HG03565 (cell line): ENCODE measurements at regions not wholly inside any gene's neighbourhood (a gene's known extent, or its start where the extent isn't known, plus 50 kb on each side); places are given as distances from the start of the nearest gene placed in this dataset.

Experiments
- ATAC-seq: cut with Tn5 transposase; IDR thresholded peaks from one replicate; pipeline ENCODE4 v1.9.1; 2021; ENCODE audit warnings: mild to moderate bottlenecking, moderate library complexity; ENCODE audit not compliant: unreplicated experiment

DNA sequence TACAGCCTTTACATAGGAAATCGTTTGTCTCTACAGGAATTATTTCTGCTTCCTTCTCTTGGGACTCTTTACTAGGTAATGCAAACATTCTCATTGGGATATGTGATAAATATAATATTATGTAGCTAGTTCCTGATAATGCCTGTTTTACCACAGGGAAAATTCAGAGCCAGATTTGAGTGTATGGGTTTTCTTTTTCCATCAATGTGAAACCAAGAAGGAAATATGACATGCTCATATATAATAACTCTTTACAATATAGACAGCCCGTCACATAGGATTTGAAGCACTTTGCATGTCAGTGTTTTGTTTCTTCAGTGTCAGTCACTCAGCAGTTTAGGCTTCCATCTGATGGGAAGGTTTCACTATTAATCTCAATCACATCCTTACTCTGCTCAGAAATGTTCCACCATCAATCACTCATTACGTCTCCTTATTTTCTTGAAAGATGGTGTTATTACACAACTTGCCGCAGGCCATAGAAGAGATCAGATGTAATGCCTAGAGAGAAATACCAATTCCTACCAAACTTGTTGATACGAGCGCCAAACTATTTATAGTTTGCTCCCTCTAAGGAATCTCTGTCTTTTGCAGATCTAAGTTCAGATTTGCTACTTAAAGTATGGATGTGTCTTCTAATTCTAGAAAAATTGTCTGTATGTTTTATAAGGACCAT is 314.8 kb downstream of the DIPK2A start:
- no peak for ATAC-seq

DNA sequence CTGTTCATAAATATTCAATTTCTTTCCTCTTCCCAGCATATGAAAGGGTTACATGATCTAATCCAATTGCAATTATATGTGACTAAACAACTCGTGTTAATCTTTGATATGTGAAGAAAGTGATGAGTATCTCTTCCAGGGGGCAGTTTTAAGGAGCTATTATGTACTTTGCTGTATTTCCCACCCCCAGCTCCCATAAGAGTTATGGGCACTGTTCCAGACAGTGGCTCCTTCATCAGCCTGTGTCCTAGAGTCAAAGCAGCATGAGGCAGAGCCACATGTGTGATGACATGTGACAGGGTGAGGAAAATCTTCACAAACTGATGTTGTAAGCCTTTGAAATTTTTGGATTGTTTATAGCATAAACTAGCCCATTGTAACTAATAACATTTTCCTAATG is 315.4 kb downstream of the DIPK2A start:
- no peak for ATAC-seq

DNA sequence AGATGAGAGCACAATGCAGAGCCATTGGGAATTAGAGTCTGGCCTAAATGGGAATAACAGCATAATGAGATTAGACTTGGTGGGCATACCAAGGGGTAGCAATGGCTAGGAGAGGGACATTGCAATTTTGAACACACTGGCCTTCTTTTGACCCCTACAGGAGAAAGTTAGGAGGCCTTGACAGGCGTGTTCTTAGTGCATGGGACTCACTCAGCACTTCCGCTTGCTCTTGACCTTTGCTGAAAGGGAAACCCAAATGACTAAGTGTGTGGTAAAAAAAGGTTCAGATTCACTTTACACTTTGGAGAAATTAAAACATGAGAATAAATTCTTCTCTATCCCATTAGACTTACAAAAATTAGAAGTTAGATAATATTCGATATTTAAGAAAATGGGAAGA is 317.4 kb downstream of the DIPK2A start:
- no peak for ATAC-seq

DNA sequence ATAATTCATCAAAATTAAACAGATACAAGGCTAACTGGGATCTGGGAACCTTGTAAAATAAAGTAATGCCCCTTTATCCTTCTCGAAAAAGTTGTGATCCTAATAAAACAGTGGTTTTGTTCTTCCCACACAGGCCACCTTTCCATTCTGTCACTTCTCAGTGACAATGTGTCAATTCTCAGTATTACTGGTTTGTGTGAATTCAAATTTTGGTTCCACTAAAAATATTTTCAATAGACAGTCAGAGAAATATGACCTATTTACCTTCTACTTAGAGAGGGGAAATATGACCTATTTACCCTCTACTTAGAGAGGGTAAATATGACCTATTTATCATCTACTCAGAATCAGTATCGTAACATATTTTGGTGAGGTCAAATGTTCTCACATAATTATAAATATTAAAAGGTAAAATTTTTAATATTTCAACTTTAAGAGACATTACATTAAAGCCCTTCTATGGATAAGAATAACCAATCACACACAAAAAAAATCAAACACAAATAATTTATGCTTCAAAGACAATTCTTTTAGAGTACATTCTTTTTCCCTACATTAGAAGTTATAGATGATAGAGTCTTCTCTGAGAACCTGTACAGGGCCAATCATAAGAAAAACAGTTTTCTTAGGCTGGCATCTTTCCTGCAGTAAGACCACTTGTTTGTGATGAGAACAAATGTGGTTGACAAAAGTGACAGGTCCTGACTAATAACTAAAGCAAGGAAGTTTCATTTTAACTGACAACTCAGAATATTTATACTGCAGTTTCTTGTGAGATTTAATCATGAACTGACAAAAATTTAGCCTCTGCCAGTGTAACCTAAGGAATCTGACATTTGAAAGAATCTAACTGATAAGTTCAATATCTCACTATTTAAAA is 323.3 kb downstream of the DIPK2A start:
- ATAC-seq: peak; percentile 77

DNA sequence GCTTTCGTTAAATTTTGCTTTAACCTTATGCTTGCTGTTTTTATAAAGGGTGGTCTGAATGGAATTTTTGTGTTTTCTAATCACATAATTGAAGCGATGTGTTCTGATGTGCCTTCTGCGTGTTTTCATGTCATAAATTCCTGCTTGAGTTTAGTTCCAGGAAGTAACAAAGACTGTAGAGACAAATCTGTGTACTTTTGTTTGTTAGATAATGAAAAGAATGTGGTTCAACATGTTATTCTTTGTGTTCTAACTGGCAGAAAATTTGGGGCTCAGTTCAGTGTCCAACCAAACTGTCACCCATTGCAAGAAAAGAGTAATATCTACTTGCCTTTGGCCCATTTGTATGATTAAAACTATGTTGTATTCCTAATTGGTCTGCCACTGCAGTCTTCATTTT is 324.0 kb downstream of the DIPK2A start:
- no peak for ATAC-seq

DNA sequence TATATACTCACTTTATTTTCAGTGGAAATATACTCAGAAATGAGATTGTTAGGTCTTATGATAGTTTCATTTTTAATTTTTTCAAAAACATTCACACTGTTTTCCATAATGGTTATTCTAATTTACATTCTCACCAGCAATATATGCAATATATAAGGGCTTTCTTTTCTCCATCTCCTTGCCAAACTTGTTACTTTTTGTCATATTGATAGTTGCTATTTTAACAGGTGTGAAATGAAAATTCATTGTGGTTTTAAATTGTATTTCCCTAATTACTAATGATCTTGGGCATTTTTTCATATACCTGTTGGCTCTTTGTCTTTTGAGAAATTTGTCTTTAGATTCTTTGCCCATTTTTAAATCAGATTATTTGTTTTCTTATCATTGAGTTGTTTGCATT is 325.2 kb downstream of the DIPK2A start:
- ATAC-seq: no peak

DNA sequence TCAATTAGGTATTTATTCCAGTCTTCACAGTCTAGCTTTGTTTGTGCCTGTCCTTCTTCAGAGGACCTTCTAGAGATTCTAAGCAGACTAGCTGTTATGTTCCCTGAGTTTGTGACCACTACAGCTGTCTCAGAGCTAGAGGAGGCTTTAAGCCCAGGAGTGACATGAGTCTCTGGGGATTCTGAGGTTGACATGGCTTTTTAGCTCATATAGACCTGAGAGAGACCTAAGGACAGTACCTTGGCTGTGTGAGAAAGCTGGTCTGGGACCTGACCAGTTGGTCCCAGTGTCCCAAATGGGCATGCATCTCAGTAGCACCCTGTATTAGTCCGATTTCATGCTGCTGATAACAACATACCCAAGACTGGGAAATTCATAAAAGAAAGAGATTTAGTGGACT is 330.2 kb downstream of the DIPK2A start:
- no peak for ATAC-seq

DNA sequence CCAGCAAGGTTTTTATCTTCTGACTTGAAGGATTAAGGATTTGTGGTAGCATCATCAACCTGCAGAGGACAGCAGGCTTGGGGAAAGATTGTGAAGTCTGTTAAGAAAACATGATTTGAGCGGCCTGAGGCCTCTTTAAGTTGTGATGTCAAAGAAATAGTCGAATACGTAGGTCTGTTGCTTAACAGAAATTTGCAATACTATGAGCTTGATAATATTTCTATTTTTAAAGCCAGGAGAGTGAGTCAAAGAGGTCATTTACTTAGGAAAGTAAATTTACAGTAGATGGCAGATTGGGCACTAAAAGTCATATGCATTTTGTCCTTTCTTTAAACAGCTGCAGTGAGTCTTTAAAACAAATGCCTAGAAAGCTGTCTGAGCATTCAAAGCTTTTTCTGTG is 336.3 kb downstream of the DIPK2A start:
- no peak for ATAC-seq

DNA sequence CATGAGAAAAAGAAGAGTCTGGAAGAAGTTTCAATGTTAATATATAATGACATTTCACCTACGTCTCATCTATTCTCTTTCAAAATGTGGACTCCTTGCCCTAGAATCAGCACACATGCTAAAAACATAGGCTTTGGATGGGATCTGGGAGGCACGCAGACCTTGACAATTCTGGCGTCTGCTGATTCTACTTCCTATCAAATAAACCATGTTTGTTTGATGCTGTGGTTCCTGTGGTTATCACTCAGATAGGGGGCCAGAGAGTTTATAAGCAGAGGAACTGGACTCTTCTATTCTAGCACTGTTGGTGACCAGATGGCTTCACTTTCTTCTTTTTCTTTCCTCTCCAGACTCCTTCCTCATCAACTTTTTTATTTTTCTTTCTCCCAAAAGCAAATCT is 336.8 kb downstream of the DIPK2A start:
- ATAC-seq: no peak

DNA sequence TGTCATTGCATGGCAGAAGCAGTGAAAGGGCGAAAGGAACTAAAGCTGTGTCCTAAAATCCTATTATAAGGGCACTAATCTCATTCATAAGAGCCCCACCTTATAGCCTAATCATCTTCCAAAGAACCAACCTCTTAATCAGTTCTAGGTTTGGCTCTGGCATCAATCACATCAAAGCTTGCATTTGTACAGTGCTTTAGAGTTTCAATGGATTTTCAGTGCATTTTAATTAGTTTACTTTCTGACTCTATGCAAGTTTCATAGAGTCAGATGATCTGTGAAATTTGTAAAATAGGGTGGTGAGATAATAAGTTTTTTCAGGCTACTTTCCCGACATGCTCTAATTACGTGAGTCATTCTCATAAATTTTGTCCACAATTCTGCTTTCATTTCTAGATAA is 341.1 kb downstream of the DIPK2A start:
- ATAC-seq: no peak

DNA sequence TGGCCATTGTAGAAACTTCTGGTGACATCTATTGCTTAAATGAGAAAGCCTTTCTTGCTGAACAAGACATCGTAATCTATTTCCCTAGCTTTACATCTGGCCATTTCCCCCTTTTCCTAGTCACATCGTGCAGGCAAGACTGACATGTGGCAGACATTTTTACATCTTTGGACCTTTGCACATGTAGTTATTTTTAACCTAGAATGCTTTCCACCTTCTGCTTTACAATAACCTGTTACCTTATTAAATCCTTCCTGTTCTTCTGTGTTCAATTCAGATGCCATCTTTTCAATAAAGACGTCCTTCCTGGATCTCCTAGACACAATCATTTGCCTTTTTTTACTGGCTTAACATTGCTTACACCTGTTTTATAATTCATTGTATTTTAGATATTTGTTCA is 343.3 kb downstream of the DIPK2A start:
- no peak for ATAC-seq

DNA sequence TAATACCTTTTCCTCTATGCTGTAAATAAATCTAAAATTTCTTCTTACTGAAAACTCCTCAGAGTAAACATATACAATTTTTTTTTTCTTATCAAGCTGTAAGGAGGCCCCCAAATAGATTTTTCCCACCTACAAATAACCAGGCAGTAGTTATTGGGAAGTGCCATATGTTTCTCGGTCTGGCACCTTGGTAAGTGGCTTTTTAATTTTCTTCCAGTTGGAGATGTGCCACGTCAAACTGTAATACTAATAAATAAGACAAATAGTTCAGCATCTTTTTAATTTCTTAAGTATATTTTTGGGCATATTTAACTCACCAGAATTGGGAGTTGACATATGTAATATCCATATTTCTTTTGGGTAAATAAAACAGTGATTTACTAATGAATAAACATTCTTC is 346.3 kb downstream of the DIPK2A start:
- ATAC-seq: no peak

DNA sequence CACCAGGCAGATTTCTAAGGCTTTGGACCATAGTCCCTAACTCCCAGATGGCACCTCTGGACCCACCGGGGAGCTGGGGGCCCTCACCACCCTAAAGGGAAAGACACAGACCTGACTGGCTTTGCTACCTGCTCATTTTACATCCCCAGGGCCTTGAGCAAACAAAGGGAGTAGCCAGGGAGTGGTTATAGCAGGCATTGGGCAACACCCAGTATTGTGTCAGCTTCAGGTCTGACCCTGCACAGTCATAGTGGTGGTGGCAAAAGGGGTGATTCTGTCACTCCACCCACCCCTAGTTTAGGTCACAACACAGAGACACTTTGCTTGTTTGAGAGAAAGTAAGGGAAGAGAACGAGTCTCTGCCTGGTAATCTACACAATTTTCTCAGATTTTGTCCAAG is 352.5 kb downstream of the DIPK2A start:
- ATAC-seq: no peak

DNA sequence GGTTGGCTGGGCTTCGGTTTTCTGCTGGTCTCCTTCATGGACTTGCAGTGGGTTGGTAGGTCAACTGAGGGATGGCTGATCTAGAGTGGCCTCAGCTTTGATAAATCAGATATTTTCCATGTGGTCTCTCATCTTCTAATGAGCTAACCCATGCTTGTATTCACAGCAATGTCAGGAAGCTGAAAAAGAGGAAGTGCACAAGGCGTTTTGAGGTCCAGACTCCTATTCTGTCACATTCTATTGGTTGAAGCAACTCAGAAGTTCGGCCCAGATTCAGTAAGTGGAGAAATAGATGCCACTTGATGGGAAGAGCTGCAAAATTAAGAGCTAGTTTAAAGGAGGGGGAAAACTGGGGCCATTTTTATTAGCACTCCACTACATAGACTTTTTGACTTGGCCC is 361.2 kb downstream of the DIPK2A start:
- ATAC-seq: no peak

DNA sequence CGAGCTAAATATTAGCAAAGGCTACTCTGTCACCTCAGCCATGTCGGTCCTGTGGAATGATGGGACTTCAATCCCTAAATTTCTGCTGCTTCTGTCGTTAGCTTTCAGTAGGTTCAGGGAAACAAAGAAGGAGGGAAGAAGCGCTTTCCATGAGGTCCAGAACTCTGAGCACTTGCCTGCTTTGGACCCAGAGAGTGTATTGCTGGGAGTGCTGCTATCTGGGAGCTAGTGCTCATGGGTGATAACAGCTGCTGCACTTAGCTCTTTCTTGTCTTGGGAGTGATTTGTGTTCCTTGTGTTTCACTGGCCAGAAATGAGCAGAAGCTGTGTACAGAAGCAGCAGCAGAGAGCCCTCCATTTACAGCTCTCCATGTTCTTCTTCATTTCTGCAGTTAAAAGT is 369.8 kb downstream of the DIPK2A start:
- ATAC-seq: no peak

DNA sequence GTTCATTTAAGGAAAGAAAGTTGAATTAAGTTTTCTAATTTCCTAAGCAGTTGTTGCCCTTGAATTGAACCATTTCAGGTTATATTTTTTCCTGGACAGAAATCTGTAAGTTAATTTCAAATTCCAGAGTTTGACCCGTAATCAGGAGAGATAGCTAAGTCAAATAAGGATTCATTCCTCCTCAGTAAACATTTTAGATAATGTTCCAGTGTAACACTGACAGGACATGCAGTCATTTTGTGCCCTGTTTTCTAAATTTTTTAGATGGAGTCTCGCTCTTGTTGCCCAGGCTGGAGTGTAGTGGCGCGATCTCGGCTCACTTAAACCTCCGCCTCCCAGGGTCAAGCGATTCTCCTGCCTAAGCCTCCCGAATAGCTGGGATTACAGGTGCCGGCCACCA is 371.7 kb downstream of the DIPK2A start:
- ATAC-seq: no peak

DNA sequence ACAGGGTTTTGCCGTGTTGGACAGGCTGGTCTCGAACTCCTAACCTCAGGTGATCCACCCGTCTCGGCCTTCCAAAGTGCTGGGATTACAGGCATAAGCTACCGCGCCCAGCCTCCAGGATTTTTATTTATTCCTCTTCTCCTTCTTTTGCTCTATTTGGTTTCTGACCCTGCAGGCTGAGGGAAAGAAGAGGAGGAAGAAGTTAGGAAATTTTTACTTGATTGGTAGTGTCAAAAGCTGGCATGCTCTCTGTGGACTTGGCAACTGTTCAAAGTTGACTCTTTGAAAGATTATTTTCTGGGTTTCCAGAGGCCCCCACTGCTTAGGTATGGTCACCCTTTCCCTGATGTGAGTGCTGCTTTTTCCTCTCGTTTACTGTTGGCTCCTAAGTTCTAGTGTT is 372.2 kb downstream of the DIPK2A start:
- no peak for ATAC-seq

DNA sequence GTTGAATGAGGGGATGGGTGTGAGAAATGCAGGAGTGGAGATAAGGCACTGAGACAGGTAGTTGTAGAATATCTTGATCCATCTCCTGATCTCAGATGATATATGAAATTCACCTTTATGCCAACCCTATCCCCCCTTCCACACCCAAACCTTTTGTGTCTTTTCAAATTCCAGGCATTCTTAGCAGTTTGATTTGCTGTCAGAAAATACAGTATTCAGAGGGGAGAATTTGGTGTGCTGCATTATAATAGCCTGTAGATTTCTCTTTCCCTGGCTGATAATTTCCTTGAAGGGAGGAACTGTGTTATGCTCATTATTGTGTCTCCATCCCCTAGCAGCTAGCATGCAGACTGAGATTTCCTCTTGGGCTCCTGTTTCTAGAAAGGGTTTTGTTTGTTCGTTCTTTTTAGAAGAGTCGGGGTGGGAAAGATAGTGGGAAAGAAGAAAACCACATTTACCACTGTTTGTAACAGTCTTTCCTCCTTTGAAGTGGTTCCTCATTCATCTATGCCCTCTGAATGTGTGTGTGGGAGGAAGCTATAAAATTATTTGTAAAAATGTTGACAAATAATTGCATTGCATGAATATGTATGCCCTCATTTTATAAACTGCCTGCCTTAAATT is 373.4 kb downstream of the DIPK2A start:
- no peak for ATAC-seq

DNA sequence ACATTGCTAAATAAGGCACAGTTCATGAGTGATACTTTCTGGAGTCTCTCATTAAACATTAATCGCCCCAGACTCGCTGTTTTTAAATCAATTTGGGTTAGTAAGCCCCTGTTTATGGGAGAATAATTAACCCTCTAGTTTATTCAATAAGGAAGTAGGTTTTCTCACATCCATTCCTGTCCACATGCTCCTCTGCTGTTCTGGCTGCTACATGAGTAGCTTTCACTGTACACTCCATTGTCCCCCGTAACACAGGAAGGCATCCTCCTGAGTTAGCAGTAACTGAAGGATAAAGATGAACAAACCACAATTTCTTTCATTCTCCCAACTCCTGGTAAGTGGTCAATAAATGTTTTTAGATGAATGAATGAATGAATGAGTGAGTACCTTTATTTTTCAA is 378.5 kb downstream of the DIPK2A start:
- ATAC-seq: no peak

DNA sequence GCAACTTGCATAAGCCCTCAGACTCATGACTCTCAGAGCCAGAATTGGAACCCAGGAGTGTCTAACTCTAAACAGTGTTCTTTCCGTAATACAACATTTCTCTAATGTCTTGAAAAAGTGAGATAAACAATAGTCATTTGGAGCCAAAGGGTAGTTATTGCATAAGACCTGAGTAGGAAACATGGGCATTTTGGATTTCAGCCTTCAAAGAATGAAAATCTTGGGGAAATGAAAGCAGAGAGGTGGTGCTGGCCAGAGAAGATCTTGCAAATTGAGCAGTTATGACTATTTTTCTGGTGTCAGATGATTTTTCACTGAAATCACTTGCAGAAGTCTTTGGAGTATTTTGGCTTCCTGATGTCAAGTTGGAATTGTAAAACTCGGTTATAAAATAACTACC is 379.4 kb downstream of the DIPK2A start:
- ATAC-seq: no peak

DNA sequence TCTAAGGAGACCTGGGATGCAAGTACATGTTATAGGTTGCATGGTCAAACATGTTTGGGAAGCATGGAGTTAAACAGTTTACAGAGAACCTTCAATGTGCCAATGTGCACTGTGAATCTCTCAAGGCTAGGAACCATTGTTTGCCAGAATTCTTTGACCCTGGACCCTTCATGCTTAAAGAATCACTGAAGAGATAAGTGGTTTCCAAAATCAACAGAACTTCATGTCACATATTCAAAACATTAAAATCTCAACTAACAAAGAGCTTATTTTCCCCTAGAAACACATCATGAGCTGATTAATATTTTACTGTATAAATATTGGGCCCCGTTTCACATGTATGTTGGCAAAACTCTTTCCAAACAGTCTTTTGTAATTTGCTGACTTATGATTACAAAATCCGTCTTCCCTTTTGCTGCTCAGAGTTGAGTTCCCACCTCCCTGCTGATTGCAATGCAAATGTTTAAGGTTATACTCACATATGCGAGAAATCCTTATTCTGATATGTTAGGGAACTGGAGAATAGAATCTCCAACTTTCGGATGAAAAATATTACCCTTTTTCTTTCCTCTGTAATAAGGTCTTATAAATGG is 380.2 kb downstream of the DIPK2A start:
- no peak for ATAC-seq

DNA sequence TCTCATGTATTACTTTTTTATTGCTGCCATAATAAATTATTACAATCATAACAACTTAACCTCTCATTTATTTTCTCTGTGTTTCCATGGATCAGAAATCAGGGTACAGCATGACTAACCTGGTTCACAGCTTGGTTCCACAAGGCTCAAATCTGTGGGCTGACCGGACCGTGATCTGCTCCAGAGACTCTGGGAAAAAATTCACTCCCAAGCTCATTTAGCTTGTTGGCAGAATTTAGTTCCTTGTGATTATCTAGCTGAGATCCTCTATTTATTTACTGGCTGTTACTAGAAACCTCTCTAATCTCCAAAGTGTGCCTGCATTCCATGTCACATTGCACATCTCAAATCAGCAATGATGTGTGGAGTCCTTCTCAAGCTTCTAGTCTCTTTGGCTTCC is 386.6 kb downstream of the DIPK2A start:
- no peak for ATAC-seq
